Left colon (tissue), 2 donors: ENCODE measurements at regions not wholly inside any gene's neighbourhood (a gene's known extent, or its start where the extent isn't known, plus 50 kb on each side); places are given as distances from the start of the nearest gene placed in this dataset.
"Not testable (repeated sequence)": the region's sequence is repeated elsewhere in the genome, so short reads cannot be mapped to it uniquely, and the experiment has no call there.

ENCODE experiments used
- ATAC-seq: fragments of 200-7000 bp; cut with Tn5 transposase; one replicate; pipeline ENCODE4 v1.9.1; 2020; ENCODE audit warnings: mild to moderate bottlenecking, moderate library complexity
- DNase-seq, 2 donors: peaks; one replicate each; pipeline ENCODE4 v3.0.0-alpha.2; 2020
- intact Hi-C, 2 donors: fragments of 100-400 bp; cut with DNase I in 1 of 2; cut with micrococcal nuclease in 1 of 2; formaldehyde crosslinking; loops; one replicate each; pipeline versions ENCODE4 v1.11.2 to v1.14.0; 2022; cut with DNase I, micrococcal nuclease
- donor health status: DM: no; HTN: no; CAD: no.
- donor health status: DM: yes; HTN: yes; CAD: no.

DNA sequence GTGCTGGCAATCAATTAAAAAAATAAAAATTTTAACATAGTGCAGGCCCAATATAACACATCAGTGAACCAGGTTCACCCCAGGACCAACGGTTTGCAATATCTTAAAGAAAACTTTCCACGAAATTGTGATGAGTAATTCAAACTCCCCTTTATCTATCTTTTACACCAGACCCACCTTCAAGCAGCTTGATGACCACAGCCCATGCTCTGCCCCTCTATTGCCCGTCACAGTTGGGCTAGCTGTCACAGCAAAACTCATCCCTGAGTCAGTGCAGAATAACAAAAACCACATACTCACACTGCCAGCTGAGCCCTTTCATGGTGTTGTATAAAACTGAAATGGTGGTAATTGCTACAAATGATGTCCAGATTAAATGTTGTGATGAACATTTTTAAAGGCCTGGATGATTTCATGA lies 112.5 kb upstream of the CREB1 start:
- ATAC-seq, result no peak
- DNase-seq, result no peak
- intact Hi-C loops, result no loop called here

DNA sequence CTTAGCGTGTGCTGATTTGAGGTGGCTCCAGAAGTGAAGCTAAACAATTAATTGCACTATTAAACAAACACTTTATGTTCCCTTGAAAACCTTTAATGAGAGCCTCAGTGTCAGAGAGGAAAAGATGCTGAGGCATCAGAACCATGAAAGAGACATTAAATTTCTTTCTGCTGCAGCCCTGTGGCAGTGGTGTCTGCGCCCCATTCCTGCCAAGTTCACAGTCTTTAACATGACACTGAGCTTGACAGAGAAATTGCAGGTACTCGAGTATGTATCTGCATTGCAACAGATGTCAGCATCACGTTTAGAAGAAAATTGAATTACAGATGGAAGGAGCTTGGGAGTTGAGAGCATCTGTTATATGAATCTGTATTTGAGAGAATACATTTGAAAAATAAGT lies 111.3 kb upstream of the CREB1 start:
- no peak for ATAC-seq

DNA sequence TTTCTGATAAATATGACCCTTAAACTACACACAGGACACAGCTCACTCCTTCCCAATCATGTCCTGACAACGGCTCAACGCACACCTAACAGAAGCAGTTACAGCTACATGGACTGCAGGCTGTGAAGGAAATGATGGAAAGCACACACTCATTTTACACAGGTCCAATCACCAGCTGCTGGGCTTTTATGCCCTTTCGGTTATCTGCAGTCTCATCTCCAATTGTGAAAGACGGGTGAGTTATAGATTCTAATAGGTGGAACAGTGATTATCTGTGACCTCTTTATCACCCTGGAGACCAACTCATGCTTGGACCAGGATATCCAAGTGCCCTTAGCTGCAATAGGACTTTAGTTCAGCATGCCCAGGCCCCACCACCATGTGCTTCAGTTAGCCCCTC lies 110.4 kb upstream of the CREB1 start:
- intact Hi-C loops, result no loop called here
- DNase-seq (no peak), ATAC-seq (no peak)

More for the DNA sequence above, 111.3 kb upstream of the CREB1 start:
- no peak for DNase-seq
- intact Hi-C loops, result no loop called here

DNA sequence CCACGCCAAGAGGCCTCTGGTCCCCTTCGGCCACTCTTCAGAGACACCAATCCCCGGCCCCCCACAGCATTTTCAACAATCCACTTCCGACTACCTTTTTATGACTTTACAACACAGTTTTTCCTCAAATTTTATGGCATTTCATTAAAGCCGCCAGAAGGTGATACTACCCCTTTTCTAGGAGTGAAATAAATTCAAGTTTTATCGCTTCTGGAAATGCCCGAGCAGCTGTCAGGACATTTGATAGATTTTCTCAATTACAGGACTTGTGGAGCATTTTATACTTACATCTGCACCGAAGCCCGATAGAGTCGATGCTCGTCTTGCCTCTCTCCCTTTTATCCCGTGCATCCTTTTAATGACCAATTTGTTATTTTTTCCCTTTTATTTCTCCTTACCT lies 108.1 kb upstream of the CREB1 start:
- ATAC-seq, result no peak
- intact Hi-C loops, result no loop called here
- DNase-seq, result no peak

DNA sequence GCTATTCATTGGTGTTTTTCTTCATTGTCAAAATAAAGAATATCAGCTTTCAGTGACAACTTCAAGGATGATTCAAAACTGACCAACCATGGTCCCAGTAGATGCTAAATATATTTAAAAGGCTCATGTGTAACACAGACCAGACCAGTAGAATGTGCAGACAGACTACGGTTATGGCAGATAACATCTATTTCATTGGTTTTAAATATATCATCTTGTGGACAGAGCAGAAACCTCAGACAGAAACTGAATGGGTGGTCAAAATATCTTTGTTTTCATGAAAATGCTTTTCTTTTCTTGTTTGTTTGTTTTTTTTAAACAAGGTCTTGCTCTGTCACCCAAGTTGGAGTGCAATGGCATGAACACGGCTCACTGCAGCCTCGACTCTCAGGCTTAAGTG lies 107.4 kb upstream of the CREB1 start:
- intact Hi-C loops, result no loop called here
- DNase-seq, result no peak
- no peak for ATAC-seq

DNA sequence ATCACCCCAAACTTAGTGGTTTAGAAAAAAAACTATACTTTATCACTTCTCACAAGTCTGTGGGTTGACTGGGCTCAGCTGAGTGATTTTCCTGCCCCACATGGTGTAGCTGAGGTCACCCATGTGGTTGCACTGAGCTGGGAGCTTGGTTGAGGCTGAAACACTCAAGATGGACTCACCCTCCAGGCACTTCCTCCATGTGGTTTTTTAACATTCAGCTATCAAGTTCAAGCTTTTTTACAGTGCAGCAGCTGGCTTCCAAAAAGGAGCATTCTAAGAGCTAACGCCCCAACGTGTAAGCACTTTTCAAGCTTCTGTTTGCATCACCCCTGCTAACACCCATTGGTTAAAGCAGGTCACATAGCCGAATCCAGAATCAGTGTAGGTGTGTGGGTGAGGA lies 105.9 kb upstream of the CREB1 start:
- intact Hi-C loops, result no loop called here
- DNase-seq (no peak), ATAC-seq (no peak)

DNA sequence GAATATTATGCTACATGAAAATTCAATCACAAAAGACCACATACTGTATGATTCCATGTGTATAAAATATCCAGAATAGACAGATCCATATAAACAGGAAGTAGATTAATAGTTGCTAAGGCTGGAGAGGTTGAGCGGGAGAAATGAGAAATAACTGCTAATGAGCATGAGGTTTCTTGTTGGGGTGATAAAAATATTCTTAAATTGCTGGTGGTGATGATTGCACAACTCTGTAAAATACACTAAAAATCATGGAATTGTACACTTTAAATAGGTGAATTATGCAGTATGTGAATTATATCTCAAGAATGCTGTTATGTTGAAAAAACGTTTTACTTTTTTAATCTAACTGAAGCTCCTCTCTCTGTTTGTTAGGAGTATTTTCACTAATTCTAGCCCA lies 101.8 kb upstream of the CREB1 start:
- ATAC-seq, result no peak
- intact Hi-C loops, result no loop called here
- no peak for DNase-seq

DNA sequence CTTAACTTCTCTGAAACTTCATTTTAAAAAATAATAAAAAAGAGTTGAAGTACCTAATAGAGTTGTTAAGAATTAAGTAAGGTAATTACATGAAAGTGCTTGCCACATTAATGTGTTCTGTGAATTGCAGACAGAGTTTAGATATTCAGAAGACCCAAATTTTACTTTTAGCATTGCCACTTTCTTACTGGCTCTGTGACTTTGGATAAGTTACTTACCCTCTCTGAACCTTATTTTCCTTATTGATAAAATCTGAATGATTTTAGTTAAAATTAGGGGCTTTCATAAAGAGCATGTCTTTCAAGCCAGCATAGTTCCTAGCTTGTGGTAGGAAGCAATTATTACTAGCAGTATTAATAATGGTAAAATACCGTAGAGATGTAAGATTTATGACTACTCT lies 101.2 kb upstream of the CREB1 start:
- intact Hi-C loops, result no loop called here
- DNase-seq (no peak), ATAC-seq (no peak)

DNA sequence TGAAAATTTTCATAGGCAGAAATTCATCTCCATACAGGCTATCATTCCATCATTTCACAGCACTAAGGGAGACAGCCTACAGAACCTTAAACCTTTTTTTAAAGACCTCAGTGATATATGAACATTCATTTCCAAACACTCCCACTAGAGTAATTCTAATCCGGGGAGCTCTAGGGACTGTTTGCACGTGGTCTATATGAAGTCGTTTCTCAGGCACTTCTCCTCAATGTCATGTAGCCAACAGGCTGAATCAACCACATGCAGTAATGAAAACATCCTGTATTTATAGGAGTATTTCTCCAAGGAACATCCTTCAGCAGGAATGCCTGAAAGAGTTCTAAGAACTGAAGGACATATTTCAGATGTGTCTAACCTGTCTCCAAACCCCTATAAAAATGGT lies 97.3 kb upstream of the CREB1 start:
- DNase-seq, result no peak
- no peak for ATAC-seq
- intact Hi-C loops, result no loop called here

DNA sequence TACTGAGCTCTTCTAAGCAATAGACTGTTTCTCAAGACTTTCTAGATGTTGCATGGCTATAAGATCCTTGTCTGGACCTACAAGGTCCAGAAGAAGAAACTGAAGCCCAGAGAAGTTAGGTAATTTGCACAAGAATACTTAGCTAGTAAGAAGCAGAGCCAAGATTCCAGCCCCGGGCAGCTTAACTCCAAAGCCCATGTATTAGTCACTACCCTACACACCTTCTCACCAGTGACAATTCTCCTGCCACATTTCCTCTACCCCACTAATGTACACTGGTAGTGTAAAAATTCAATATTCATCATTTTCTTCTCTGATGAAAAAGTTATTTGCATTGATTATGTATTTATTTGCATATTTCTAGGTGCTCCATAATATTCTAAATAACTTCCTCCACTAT lies 95.5 kb upstream of the CREB1 start:
- ATAC-seq (no peak), DNase-seq (no peak)
- intact Hi-C loops, result no loop called here

DNA sequence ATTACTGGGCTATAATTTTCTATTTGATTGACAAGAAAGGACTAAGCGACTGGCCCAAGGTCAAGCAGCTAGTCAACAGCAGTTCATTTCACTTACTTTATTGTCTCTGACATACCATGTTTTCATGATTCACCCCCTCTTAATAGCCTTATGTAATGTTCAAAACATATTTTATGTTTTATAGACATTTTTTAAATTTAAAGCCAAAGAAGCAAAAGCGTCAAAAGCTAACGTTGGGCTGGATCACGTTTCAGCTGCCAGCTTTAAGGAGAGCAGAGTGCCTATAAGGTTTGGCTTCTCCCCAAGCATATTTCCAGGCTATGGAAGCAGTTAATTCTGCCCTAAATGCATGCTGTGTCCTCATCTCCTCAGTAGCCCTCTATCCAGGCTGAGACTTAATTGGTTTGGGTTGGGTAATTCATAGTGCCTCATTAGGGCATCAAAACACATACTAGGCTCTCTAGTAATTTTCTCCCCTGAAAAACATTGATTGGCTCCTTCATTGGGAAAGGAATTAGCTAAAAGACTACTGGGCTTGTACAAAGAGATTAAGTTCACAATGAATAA lies 94.8 kb upstream of the CREB1 start:
- intact Hi-C loops, result no loop called here
- no peak for DNase-seq
- ATAC-seq, result no peak

DNA sequence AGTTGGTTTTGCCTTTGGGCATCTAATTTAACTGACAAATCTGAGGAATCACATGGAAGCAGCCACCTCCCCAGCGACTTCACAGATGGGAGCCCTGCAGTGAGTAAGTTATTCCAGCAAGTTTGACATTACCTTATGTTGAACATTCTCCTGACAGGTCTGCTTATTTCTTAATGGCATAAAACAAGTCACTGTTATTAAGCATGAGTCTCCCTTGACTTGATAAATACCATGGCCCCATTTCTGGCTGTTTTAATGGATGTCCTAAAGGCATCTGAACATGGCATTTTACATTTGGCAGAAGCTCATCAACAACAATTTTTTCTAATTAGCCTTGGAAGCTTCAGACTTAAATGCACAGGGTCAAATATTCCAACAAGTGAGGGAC lies 92.6 kb upstream of the CREB1 start:
- DNase-seq (no peak), ATAC-seq (no peak)
- intact Hi-C loops, result no loop called here

DNA sequence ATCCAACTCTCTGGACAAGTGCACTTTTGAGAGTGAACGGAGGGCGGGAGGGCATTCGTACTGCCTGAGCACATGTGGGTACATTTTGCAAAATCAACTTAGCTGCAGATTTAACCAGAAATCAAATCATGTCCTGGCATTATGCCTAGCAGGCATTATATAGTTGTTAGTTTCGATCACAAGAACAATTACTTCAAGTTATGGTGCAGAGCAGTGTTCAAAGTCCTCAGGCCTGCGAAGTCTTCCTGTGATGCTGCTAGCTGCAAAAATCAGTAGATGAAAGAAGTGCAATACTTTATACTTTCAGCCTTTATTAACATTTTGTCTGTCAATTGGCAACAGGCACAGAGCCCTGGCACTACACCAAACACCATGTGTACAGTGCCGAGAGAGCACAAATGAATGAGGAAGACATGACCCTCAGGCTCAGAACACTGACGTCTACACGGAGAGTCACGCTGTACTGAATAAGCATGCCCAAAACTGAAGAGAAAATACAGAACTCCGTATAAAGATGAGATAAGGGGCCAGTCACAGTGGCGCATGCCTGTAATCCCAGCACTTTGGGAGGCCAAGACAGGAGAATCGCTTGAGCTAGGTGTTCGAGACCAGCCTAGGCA lies 92.1 kb upstream of the CREB1 start:
- intact Hi-C loops, result no loop called here
- DNase-seq, result peak; percentile 29 to 46
- peak; percentile 97 for ATAC-seq

DNA sequence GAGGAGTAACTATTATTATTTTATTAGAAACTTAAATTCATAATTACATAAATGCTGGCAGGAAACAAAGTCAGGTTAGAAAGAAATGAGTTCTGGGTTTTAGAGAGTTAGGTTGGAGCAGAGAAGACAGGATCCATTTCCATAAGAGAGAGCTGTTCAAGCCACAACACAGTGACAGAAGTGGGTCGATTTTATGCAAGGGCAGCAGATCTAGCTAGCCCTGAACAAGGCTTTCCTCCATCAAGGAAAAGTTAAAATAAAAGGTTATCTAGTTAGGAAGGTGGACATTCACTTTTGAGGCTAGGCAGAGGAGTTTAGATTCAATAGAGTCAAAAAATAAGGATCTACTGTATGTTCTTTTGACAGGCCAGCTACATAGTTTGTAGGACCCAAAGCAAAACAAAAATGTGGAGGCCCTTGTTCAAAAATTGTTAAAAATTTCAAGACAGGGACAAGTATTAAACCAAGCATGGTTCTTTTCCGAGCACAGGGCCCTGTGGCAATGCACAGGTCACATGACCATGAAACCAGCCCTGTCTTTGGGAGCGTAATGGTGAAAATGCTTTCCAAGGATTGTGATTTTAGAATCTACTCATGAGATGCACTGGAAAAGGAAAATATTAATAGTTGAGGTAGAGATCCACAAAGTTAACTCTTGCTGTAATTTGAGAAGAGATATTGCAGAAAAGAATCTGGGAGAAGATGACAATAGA lies 91.2 kb upstream of the CREB1 start:
- no peak for DNase-seq
- intact Hi-C loops, result no loop called here
- ATAC-seq, result no peak

DNA sequence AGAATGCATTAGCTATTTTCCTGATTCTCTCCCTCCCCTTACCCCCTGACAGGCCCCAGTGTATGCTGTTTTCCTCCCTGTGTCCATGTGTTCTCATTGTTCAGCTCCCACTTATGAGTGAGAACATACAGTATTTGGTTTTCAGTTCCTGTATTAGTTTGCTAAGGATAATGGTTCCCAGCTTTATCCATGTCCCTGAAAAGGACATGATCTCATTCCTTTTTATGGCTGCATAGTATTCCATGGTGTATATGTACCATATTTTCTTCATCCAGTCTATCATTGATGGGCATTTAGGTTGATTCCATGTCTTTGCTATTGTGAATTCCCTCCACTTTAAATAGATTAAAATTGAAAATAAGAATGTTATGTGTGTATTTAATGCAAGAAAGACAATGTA lies 89.9 kb upstream of the CREB1 start:
- ATAC-seq, intact Hi-C loops, DNase-seq: not testable (repeated sequence)

DNA sequence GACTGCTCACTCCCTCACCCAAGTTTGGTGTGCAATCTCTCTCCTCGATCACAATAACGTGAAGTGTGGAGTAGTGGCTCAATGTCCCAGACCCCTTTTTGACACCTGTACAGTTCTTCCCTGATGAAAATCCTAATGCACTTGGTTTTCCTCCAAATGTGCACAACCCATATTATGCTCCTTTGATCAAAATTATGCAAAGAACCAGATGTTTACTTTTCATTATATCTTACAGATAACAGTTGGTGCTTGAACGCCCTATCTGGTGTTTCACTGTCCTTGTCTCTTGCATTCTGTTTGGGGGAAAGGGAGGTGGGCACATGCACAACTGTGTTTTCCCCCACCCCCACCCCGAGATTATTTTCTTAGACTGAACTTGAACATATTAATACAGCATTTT lies 85.0 kb upstream of the CREB1 start:
- ATAC-seq (no peak), DNase-seq (no peak)
- intact Hi-C loops, result no loop called here

DNA sequence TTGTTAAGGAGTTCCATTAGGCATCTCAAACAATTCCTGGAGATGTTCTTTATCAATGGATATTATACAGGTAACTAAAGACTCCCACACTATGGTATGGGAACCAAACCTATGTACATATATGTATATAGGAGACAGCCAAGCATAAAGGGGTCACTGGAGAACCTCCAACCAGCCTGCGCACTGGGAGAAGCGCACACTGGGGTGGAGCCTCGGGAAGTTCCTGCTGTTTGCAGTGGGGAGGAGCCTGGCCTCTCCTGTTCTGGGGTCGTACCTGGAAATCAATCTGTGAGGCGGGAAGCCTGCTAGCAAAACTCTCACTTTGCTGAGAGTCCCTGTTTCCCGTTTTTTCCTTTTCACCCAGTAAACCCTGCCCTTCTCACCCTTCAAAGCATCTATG lies 83.1 kb upstream of the CREB1 start:
- intact Hi-C loops, result no loop called here
- ATAC-seq (no peak), DNase-seq (no peak)

DNA sequence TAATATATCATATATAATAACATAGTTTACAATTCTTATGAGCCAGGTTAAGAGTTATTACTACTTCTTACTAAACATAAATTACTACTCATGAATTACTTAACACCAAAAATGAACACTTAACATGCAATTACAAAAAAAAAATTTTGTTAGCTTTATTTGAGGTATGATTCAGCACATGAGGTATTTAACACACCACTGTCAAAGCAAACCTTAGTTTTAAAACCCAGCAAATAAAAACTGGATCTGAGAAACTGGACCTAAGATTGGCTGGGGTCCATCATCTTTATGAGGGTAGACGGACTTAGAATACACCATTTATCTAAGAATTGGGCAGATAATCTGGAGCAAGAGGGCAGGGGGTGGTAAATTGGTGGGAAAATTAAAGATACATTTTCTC lies 81.8 kb upstream of the CREB1 start:
- ATAC-seq (no peak), DNase-seq (no peak)
- intact Hi-C loops, result no loop called here

DNA sequence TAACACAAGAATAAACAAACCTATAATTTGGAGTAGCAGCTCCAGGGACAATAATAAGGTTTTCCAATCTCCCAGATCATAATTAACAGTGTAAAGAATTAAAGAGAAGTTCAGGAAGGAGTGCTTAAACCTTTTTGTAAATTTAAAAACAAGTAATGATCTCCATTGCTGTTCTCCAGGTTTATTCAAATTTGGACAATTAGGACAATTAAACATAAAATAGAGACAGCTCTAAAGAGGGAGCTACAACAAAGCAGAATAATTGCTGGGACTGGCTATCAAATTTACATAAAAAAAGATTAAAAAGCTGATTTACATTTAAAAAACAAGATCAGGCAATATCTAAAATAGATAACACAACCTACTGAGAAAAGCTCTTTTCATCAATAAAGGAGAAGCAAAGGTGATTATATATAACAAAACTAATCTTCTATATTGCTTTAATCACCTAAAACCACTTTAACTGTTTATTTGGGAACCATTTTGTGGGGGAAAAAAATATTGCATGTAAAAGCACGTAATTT lies 80.1 kb upstream of the CREB1 start:
- no peak for ATAC-seq

DNA sequence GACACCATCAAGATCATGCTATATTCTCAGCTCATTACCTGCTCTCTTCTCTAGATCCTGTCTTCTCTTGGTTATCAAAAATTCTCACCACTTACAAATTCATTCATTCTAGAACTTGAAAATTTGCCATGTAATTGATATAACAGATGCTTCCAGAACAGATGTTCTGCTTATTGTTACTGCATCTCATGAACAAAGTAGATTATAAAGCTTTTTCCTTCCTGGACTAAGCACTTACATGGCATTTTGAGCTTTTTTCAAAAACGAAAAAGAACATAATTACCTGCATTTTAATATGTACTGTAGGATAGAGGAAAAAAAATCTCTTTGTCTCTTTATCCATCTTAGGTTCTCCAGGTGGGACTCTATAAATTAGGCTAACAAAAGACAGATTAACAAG lies 79.6 kb upstream of the CREB1 start:
- ATAC-seq, result no peak
- DNase-seq, result no peak
- intact Hi-C loops, result no loop called here

More for the DNA sequence above, 80.1 kb upstream of the CREB1 start:
- intact Hi-C loops, result no loop called here
- DNase-seq, result no peak

DNA sequence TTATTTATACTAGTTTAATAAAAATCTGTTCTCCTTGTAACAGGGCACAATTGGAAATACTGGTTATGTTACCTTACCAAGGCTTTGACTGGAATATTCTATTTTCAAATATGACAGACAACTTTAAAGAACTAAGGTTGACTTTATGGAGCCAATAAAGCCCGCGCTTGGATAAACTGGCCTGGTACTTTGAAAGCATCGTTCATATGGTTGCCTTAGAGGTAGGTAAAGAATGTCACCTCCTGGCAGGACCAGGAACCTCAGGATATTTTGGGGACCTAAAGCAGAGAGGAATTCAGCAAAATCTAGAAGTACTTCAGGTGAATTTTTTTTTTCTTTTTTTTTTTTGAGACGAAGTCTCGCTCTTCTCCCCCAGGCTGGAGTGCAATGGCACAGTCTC lies 71.2 kb upstream of the CREB1 start:
- ATAC-seq (no peak), DNase-seq (no peak)
- intact Hi-C loops, result no loop called here
